ENCODE measurements at regions not wholly inside any gene's neighbourhood (a gene's known extent, or its start where the extent isn't known, plus 50 kb on each side); places are given as distances from the start of the nearest gene placed in this dataset.

DNA sequence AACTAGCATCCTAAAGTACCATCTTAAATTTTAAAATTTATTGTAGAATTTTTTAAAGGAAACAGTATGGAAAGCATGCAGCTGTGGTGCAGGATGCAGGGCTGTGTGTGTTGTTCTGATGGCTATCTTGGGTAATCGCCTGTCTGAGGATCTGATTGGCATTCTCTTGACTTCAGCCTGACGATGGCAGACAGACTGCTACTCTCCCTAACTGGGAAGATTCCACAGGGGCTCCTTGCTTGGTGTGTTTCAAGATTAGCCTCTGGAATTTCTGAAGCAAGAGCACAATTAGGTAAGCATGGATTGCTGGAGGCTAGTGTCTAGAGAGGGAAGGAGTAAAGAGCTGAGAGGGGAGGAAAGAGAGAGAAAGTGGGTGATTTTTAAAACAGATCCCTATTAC lies 696.8 kb upstream of the LRFN5 start:
- TF ChIP-seq POLR2AphosphoS5 (IDR thresholded peaks at IDR 0.05): no peak
- TF ChIP-seq, protein P1, sequence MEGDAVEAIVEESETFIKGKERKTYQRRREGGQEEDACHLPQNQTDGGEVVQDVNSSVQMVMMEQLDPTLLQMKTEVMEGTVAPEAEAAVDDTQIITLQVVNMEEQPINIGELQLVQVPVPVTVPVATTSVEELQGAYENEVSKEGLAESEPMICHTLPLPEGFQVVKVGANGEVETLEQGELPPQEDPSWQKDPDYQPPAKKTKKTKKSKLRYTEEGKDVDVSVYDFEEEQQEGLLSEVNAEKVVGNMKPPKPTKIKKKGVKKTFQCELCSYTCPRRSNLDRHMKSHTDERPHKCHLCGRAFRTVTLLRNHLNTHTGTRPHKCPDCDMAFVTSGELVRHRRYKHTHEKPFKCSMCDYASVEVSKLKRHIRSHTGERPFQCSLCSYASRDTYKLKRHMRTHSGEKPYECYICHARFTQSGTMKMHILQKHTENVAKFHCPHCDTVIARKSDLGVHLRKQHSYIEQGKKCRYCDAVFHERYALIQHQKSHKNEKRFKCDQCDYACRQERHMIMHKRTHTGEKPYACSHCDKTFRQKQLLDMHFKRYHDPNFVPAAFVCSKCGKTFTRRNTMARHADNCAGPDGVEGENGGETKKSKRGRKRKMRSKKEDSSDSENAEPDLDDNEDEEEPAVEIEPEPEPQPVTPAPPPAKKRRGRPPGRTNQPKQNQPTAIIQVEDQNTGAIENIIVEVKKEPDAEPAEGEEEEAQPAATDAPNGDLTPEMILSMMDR (IDR thresholded peaks at IDR 0.05; ENCODE audit: poor library complexity, severe bottlenecking): no peak
- TF ChIP-seq EZH2 (IDR thresholded peaks at IDR 0.05; ENCODE audit: borderline replicate concordance, insufficient read depth, low read length, poor library complexity, severe bottlenecking): no peak
- no peak for TF ChIP-seq MXI1 (conservative IDR thresholded peaks at IDR 0.05; ENCODE audit: poor library complexity, severe bottlenecking)
- no peak for TF ChIP-seq SMC3 (conservative IDR thresholded peaks at IDR 0.05; ENCODE audit: poor library complexity)
- TF ChIP-seq, protein P2, sequence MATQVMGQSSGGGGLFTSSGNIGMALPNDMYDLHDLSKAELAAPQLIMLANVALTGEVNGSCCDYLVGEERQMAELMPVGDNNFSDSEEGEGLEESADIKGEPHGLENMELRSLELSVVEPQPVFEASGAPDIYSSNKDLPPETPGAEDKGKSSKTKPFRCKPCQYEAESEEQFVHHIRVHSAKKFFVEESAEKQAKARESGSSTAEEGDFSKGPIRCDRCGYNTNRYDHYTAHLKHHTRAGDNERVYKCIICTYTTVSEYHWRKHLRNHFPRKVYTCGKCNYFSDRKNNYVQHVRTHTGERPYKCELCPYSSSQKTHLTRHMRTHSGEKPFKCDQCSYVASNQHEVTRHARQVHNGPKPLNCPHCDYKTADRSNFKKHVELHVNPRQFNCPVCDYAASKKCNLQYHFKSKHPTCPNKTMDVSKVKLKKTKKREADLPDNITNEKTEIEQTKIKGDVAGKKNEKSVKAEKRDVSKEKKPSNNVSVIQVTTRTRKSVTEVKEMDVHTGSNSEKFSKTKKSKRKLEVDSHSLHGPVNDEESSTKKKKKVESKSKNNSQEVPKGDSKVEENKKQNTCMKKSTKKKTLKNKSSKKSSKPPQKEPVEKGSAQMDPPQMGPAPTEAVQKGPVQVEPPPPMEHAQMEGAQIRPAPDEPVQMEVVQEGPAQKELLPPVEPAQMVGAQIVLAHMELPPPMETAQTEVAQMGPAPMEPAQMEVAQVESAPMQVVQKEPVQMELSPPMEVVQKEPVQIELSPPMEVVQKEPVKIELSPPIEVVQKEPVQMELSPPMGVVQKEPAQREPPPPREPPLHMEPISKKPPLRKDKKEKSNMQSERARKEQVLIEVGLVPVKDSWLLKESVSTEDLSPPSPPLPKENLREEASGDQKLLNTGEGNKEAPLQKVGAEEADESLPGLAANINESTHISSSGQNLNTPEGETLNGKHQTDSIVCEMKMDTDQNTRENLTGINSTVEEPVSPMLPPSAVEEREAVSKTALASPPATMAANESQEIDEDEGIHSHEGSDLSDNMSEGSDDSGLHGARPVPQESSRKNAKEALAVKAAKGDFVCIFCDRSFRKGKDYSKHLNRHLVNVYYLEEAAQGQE (IDR thresholded peaks at IDR 0.05; ENCODE audit: borderline replicate concordance): no peak
- TF ChIP-seq EP300 (conservative IDR thresholded peaks at IDR 0.05; ENCODE audit: poor library complexity, severe bottlenecking): no peak
- TF ChIP-seq RAD21 (conservative IDR thresholded peaks at IDR 0.05): no peak
- TF ChIP-seq TAF1 (IDR thresholded peaks at IDR 0.05; ENCODE audit: low read depth): no peak

Measured in neural cell (in vitro differentiated cells).